ENCODE measurements at regions not wholly inside any gene's neighbourhood (a gene's known extent, or its start where the extent isn't known, plus 50 kb on each side); places are given as distances from the start of the nearest gene placed in this dataset.

DNA sequence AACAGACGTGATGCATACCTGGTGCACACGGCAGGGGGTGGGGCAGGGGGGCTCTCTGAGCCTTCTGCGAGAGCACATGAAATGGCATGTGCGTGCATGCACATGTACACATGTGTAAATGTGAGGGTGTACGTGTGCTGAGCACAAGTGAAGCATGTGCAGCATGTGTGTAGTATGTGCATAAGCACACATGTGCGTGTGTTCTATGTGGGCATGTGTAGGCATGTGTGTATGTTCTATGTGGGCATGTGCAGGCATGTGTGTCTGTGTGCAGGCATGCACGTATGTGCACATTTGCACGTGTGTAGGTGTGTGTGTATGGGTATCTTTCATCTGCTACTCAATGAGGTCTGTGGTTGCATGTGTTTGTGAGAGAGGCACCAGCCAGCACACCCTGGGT lies 371.2 kb downstream of the CTTN start:
- Histone ChIP-seq H2AFZ (ENCODE audit: low read length) (no peak overlapping the region), H4K20me1 (ENCODE audit: insufficient read depth, low read depth, low read length) (no peaks in the 10 kb centered on the region), H3K4me3 (ENCODE audit: low read length) (no peak overlapping the region), H3K27me3 (ENCODE audit: low read length) (no peaks in the 10 kb centered on the region), H3K36me3 (ENCODE audit: insufficient read depth, low read length) (no peaks in the 10 kb centered on the region), H3K9ac (ENCODE audit: low read length) (no peak overlapping the region), H3K4me1 (ENCODE audit: low read length) (no peaks in the 10 kb centered on the region), H3K9me2 (replicated peaks; ENCODE audit: insufficient read depth, low read length) (no peaks in the 10 kb centered on the region), H3K27ac (ENCODE audit: low read length) (no peak overlapping the region), H3K9me3 (ENCODE audit: low read length) (no peaks in the 10 kb centered on the region), H3K4me2 (ENCODE audit: low read depth, low read length, poor library complexity, severe bottlenecking) (no peak overlapping the region), H3K79me2 (ENCODE audit: low read length) (no peaks in the 10 kb centered on the region)
- DNase-seq: no peak

DNA sequence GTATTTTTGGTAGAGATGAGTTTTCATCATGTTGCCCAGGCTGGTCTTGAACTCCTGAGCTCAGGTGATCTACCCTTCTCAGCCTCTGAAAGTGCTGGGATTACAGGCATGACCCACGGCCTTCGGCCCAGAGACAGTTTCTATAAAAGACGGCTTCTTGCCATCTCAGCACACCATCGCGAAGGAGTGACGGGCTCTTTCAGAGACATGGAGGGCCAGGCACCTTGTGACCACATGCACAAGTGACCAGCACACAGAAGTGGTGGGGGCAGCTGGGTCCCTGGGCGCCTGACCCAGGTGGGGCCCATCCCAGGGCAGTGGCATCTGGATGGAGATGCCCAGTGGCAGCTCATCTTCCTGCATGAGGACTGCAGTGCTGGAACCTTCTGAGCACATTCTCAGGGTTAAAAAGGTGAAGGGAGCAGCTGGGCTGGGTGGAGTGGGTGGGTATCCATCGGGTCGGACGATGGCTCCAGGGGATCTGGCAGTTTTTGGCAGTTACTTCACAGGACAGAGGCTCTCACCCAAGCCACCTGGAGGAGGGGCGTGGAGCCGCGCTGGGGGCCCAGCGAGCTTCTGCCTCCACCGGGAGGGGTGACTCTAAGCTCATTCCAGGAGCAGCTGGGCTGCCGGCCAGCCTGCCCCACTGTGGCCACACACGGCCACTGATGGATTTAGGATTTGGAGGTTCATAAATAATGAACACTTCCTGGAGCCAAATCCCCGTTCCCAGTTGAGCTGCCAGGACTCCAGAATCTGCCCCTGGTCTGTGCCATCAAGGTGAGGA lies 373.0 kb downstream of the CTTN start:
- Histone ChIP-seq H3K27ac (ENCODE audit: low read length) (no peak overlapping the region), H3K36me3 (ENCODE audit: insufficient read depth, low read length) (no peaks in the 10 kb centered on the region), H3K79me2 (ENCODE audit: low read length) (no peaks in the 10 kb centered on the region), H3K27me3 (ENCODE audit: low read length) (no peaks in the 10 kb centered on the region), H3K4me2 (ENCODE audit: low read depth, low read length, poor library complexity, severe bottlenecking) (no peak overlapping the region), H4K20me1 (ENCODE audit: insufficient read depth, low read depth, low read length) (no peaks in the 10 kb centered on the region), H3K9me3 (ENCODE audit: low read length) (no peaks in the 10 kb centered on the region), H3K4me3 (ENCODE audit: low read length) (no peak overlapping the region), H3K9ac (ENCODE audit: low read length) (no peak overlapping the region), H3K9me2 (replicated peaks; ENCODE audit: insufficient read depth, low read length) (no peaks in the 10 kb centered on the region), H2AFZ (ENCODE audit: low read length) (no peak overlapping the region), H3K4me1 (ENCODE audit: low read length) (no peaks in the 10 kb centered on the region)
- no peak for DNase-seq

DNA sequence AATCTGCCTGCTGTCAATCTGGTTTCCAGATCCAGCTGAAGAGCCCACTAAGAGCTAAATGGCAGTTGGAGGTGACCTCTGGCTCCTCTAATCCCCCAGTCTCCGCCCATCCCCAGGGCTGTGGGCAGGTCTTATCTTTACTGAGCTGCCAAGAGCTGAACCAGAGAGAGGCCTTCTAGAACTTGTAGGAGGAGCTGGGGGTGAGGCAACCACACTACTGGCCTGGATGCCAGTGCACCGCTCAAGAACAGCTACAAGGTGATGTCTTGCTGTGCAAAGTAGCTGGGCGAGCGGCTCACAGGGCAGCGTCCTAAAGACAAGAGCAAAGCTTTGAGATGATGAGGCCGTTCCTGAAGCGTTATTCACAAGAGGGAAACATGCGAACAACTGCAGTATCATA lies 374.6 kb downstream of the CTTN start:
- Histone ChIP-seq H3K36me3 (ENCODE audit: insufficient read depth, low read length) (no peaks in the 10 kb centered on the region), H3K4me1 (ENCODE audit: low read length) (no peaks in the 10 kb centered on the region), H3K4me2 (ENCODE audit: low read depth, low read length, poor library complexity, severe bottlenecking) (no peak overlapping the region), H3K27me3 (ENCODE audit: low read length) (no peaks in the 10 kb centered on the region), H3K9ac (ENCODE audit: low read length) (no peak overlapping the region), H3K9me2 (replicated peaks; ENCODE audit: insufficient read depth, low read length) (no peaks in the 10 kb centered on the region), H3K27ac (ENCODE audit: low read length) (no peak overlapping the region), H3K9me3 (ENCODE audit: low read length) (no peaks in the 10 kb centered on the region), H3K79me2 (ENCODE audit: low read length) (no peaks in the 10 kb centered on the region), H3K4me3 (ENCODE audit: low read length) (no peak overlapping the region), H4K20me1 (ENCODE audit: insufficient read depth, low read depth, low read length) (no peaks in the 10 kb centered on the region), H2AFZ (ENCODE audit: low read length) (no peak overlapping the region)
- DNase-seq: no peak

DNA sequence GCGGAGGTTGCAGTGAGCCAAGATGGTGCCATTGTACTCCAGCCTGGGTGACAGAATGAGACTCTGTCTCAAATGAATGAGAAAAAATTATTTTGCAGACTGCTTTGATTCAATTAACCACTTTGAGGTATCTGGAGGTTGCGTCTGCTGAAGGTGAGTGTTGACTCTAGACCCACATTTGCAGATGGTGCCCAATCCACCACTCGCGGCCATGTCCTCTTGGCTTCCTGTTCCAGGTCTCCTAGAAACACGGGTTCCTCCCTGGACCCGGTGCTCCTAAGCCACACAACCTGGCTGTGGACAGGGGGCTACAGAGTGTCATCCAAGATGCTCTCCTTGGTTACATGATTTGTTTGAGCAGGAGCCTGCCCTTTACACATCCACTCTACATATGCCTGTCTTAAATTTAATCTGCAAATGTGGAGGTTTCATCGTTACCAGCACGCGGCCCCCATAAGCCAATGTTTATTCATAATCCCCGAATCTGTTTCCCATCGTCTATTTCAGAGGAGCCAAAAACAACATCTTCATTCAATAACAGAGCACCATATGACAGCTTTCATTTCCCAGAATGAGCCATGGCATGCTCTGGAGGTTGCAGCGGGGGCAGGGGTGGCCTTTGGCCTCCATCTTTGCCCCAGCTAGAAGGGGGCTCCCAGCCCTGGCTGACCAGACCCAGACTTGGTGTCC lies 377.2 kb downstream of the CTTN start:
- H3K9ac ChIP-seq (ENCODE audit: low read length): no peak overlapping the region
- H3K79me2 ChIP-seq (ENCODE audit: low read length): no peaks in the 10 kb centered on the region
- H3K27ac ChIP-seq (ENCODE audit: low read length): no peak overlapping the region
- no peaks in the 10 kb centered on the region for H4K20me1 ChIP-seq (ENCODE audit: insufficient read depth, low read depth, low read length)
- no peak overlapping the region for H2AFZ ChIP-seq (ENCODE audit: low read length)
- H3K4me1 ChIP-seq (ENCODE audit: low read length): no peaks in the 10 kb centered on the region
- no peak overlapping the region for H3K4me2 ChIP-seq (ENCODE audit: low read depth, low read length, poor library complexity, severe bottlenecking)
- no peaks in the 10 kb centered on the region for H3K27me3 ChIP-seq (ENCODE audit: low read length)
- H3K36me3 ChIP-seq (ENCODE audit: insufficient read depth, low read length): no peaks in the 10 kb centered on the region
- H3K4me3 ChIP-seq (ENCODE audit: low read length): no peak overlapping the region
- DNase-seq: no peak
- H3K9me3 ChIP-seq (ENCODE audit: low read length): no peaks in the 10 kb centered on the region
- H3K9me2 ChIP-seq (replicated peaks; ENCODE audit: insufficient read depth, low read length): no peaks in the 10 kb centered on the region

DNA sequence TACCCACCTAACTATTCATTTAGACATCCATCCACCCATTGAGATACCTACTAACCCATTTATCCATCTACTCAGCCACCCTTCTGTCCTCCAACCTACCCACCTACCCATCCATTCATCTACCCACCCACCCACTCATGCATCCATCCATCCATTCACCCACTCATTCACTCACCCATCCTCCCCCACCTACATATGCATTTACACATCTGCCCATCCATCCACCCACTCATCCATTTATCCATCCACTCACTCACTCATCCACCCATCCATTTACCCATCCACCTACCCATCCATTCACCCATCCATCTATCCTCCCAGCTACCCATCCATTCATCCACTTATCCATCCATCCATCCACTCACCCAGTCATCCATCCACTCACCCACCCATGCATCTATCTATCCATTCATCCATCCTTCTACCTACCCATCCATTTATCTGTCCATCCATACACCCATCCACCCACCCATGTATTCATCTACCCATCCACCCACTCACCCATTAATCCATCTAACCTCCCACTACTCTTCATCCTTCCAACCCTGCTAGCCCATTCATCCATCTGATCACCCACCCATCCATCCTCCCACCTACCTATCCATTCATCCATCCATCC lies 378.7 kb downstream of the CTTN start:
- no peaks in the 10 kb centered on the region for H3K9me3 ChIP-seq (ENCODE audit: low read length)
- no peaks in the 10 kb centered on the region for H4K20me1 ChIP-seq (ENCODE audit: insufficient read depth, low read depth, low read length)
- no peak overlapping the region for H3K27ac ChIP-seq (ENCODE audit: low read length)

DNA sequence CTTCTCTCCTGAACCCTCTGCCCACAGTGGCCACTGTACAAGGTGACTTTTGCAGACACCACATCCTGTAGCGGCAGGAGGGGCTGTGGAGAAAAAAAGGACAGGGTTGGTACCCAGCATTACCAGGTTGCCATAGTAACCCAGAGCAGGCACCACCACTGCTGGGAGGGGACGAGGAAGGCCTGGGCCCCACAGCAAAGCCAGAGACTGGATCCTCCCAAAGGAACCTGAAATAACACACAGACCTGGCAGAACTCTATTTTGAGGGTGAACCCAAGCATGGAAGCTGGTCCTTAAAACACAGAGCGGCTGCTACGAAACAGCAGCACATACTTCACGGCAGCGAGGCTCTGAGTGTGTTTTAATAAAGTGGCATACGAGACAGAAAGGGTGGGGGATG lies 380.6 kb downstream of the CTTN start:
- Histone ChIP-seq H4K20me1 (ENCODE audit: insufficient read depth, low read depth, low read length) (no peaks in the 10 kb centered on the region), H3K4me3 (ENCODE audit: low read length) (no peak overlapping the region), H3K4me1 (ENCODE audit: low read length) (no peaks in the 10 kb centered on the region), H3K9ac (ENCODE audit: low read length) (no peak overlapping the region), H2AFZ (ENCODE audit: low read length) (no peak overlapping the region), H3K9me3 (ENCODE audit: low read length) (no peaks in the 10 kb centered on the region), H3K36me3 (ENCODE audit: insufficient read depth, low read length) (no peaks in the 10 kb centered on the region), H3K27ac (ENCODE audit: low read length) (no peak overlapping the region), H3K4me2 (ENCODE audit: low read depth, low read length, poor library complexity, severe bottlenecking) (no peak overlapping the region), H3K27me3 (ENCODE audit: low read length) (no peaks in the 10 kb centered on the region), H3K79me2 (ENCODE audit: low read length) (no peaks in the 10 kb centered on the region), H3K9me2 (replicated peaks; ENCODE audit: insufficient read depth, low read length) (no peaks in the 10 kb centered on the region)
- no peak for DNase-seq

More for the DNA sequence above, 378.7 kb downstream of the CTTN start:
- DNase-seq: no peak
- Histone ChIP-seq H3K4me3 (ENCODE audit: low read length) (no peak overlapping the region), H3K79me2 (ENCODE audit: low read length) (no peaks in the 10 kb centered on the region), H3K27me3 (ENCODE audit: low read length) (no peaks in the 10 kb centered on the region), H3K4me1 (ENCODE audit: low read length) (no peaks in the 10 kb centered on the region), H2AFZ (ENCODE audit: low read length) (no peak overlapping the region), H3K4me2 (ENCODE audit: low read depth, low read length, poor library complexity, severe bottlenecking) (no peak overlapping the region), H3K9ac (ENCODE audit: low read length) (no peak overlapping the region), H3K9me2 (replicated peaks; ENCODE audit: insufficient read depth, low read length) (no peaks in the 10 kb centered on the region), H3K36me3 (ENCODE audit: insufficient read depth, low read length) (no peaks in the 10 kb centered on the region)

DNA sequence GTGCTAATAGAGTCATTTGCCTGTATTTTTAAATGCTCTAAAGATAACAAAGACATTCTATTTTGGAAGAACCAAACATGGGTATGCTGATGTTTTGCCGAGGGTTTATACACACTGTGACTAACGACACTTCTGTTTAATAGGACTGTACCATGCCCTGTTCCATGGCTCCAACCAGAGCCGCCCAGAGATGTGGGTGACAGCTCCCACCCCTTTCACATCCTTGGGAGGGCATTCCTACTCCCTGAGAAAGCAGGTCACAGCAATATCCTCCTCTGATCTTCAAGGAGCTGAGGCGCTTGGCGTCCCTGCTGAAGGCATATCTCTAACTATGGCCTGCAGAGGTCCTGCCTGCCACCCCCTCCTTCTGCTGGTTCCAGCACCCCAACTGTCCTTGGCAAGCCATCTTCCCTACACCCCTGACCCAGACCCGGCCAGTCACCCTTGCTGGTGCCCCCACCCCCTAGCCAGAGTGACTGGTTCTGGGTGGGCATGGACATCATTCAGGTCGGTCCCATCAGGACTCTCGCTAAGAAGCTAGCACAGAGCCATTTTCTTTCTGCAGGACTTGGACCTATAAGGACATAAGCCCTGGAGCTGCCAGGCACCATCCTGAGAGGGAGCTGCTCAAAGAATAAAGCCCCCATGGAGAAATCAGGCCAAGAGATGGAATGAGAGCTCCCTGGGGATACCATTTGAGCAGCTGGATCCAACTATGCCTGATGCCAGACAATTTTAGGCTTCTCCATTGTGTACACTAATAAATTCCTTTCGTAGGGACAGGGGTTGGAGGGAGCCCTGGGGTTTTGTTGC lies 381.3 kb downstream of the CTTN start:
- Histone ChIP-seq H3K9me2 (replicated peaks; ENCODE audit: insufficient read depth, low read length) (no peaks in the 10 kb centered on the region), H4K20me1 (ENCODE audit: insufficient read depth, low read depth, low read length) (no peaks in the 10 kb centered on the region), H3K4me2 (ENCODE audit: low read depth, low read length, poor library complexity, severe bottlenecking) (no peak overlapping the region), H3K27ac (ENCODE audit: low read length) (no peak overlapping the region), H3K4me1 (ENCODE audit: low read length) (no peaks in the 10 kb centered on the region), H3K79me2 (ENCODE audit: low read length) (no peaks in the 10 kb centered on the region), H3K27me3 (ENCODE audit: low read length) (no peaks in the 10 kb centered on the region), H3K4me3 (ENCODE audit: low read length) (no peak overlapping the region), H3K9me3 (ENCODE audit: low read length) (no peaks in the 10 kb centered on the region), H3K36me3 (ENCODE audit: insufficient read depth, low read length) (no peaks in the 10 kb centered on the region), H2AFZ (ENCODE audit: low read length) (no peak overlapping the region), H3K9ac (ENCODE audit: low read length) (no peak overlapping the region)
- DNase-seq: no peak

DNA sequence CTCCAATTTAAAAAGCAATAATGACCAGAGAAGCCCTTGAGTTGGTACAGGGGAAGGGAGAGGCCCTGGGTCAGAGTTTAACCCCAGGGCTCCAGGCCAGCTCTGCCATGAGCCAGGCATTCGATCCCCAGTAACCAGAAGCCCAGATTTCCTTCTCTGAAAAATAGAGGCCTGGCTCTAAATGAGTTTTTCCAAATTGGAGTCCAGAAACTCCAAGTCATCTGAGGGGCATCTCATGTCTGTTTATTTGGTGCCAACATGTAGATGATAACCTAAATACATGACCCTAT lies 381.9 kb downstream of the CTTN start:
- DNase-seq: no peak
- no peak overlapping the region for H3K27ac ChIP-seq (ENCODE audit: low read length)
- no peaks in the 10 kb centered on the region for H3K9me3 ChIP-seq (ENCODE audit: low read length)
- H2AFZ ChIP-seq (ENCODE audit: low read length): no peak overlapping the region
- no peak overlapping the region for H3K9ac ChIP-seq (ENCODE audit: low read length)
- no peak overlapping the region for H3K4me3 ChIP-seq (ENCODE audit: low read length)
- no peaks in the 10 kb centered on the region for H4K20me1 ChIP-seq (ENCODE audit: insufficient read depth, low read depth, low read length)
- no peak overlapping the region for H3K4me2 ChIP-seq (ENCODE audit: low read depth, low read length, poor library complexity, severe bottlenecking)
- no peaks in the 10 kb centered on the region for H3K4me1 ChIP-seq (ENCODE audit: low read length)
- H3K9me2 ChIP-seq (replicated peaks; ENCODE audit: insufficient read depth, low read length): no peaks in the 10 kb centered on the region
- H3K36me3 ChIP-seq (ENCODE audit: insufficient read depth, low read length): no peaks in the 10 kb centered on the region
- H3K27me3 ChIP-seq (ENCODE audit: low read length): no peaks in the 10 kb centered on the region
- H3K79me2 ChIP-seq (ENCODE audit: low read length): no peaks in the 10 kb centered on the region

Data from Karpas-422 (cell line).